Suprapubic skin (tissue), 4 donors: ENCODE measurements at regions not wholly inside any gene's neighbourhood (a gene's known extent, or its start where the extent isn't known, plus 50 kb on each side); places are given as distances from the start of the nearest gene placed in this dataset.

Experiments used
- CTCF ChIP-seq, 2 donors: fragments of 200-600 bp in 1 of 2; fragments of 450-650 bp in 1 of 2; sonication (generic) in 1 of 2; IDR thresholded peaks; one replicate each; pipeline ENCODE4 v1.5.1; 2016 to 2019; ENCODE audit warnings: antibody characterized with exemption in 2 of 2, mild to moderate bottlenecking in 1 of 2, moderate library complexity in 1 of 2
- POLR2A ChIP-seq, 2 donors: fragments of 450-650 bp; IDR thresholded peaks; one replicate each; pipeline ENCODE4 v1.6.1; 2017; ENCODE audit warnings: antibody characterized with exemption in 2 of 2, mild to moderate bottlenecking in 2 of 2, moderate library complexity in 2 of 2
- POLR2AphosphoS5 ChIP-seq, 3 donors: sonication (generic); formaldehyde crosslinking; IDR thresholded peaks; one replicate each; pipeline ENCODE4 v1.6.1; 2017; ENCODE audit warnings: antibody characterized with exemption in 3 of 3

- no peak for TF ChIP-seq CTCF (IDR thresholded peaks at IDR 0.05)
- no peak for TF ChIP-seq POLR2A (IDR thresholded peaks at IDR 0.05)
- no peak for TF ChIP-seq POLR2AphosphoS5 (IDR thresholded peaks at IDR 0.05)
Measured at GRCh38 chr9:75410405-75410804, 322.1 kb downstream of the OSTF1 start.
